Bronchial epithelial cell (primary cell): ENCODE measurements at regions not wholly inside any gene's neighbourhood (a gene's known extent, or its start where the extent isn't known, plus 50 kb on each side); places are given as distances from the start of the nearest gene placed in this dataset.
"Not testable (repeated sequence)": the region's sequence is repeated elsewhere in the genome, so short reads cannot be mapped to it uniquely, and the experiment has no call there.

Experiments
- DNase-seq: peaks from one replicate; pipeline ENCODE4 v3.0.0-alpha.2; 2010; ENCODE audit warnings: low read depth
- FAIRE-seq: peaks from 2 replicates; lab custom pipeline; 2011; peaks lifted over from hg19 to GRCh38; lab: Jason Lieb, UNC
- H3K27me3 ChIP-seq: 2 replicates; pipeline ENCODE4 v1.5.1; 2011; ENCODE audit warnings: low read length; ENCODE audit not compliant: control insufficient read depth, insufficient read depth
- H3K36me3 ChIP-seq: 2 replicates; pipeline ENCODE4 v1.5.1; 2011; ENCODE audit warnings: low read length; ENCODE audit not compliant: control insufficient read depth, insufficient read depth
- H3K4me3 ChIP-seq: 2 replicates; pipeline ENCODE4 v1.5.1; 2011; ENCODE audit warnings: mild to moderate bottlenecking, low read depth, low read length, control low read depth
- CTCF ChIP-seq: IDR thresholded peaks from 2 replicates; pipeline ENCODE4 v1.5.1; 2011; ENCODE audit warnings: mild to moderate bottlenecking, moderate library complexity, low read length, control low read depth, inconsistent platforms; ENCODE audit not compliant: insufficient read depth, severe bottlenecking

- FAIRE-seq: no peak
- no peak for TF ChIP-seq CTCF
- Histone ChIP-seq H3K27me3 (no peaks in the 10 kb centered on the region), H3K36me3 (no peaks in the 10 kb centered on the region), H3K4me3 (no peak overlapping the region)
- DNase-seq: no peak
Measured at GRCh38 chr3:95227092-95227491, 1164.2 kb downstream of the NSUN3 start.

GRCh38 chr3:95228416-95228815, 1165.6 kb downstream of the NSUN3 start:
- Histone ChIP-seq H3K27me3 (no peaks in the 10 kb centered on the region), H3K36me3 (no peaks in the 10 kb centered on the region), H3K4me3 (no peak overlapping the region)
- DNase-seq: peak; percentile 1
- FAIRE-seq: no peak
- TF ChIP-seq CTCF: no peak

GRCh38 chr3:95235916-95236315, 1173.1 kb downstream of the NSUN3 start:
- DNase-seq: peak; percentile 11
- H3K36me3 ChIP-seq: no peaks in the 10 kb centered on the region
- H3K4me3 ChIP-seq: no peak overlapping the region
- TF ChIP-seq CTCF: no peak
- H3K27me3 ChIP-seq: no peaks in the 10 kb centered on the region
- no peak for FAIRE-seq

- no peaks in the 10 kb centered on the region for H3K27me3 ChIP-seq
- FAIRE-seq (no peak), DNase-seq (no peak)
- H3K4me3 ChIP-seq: no peak overlapping the region
- no peak for TF ChIP-seq CTCF
- no peaks in the 10 kb centered on the region for H3K36me3 ChIP-seq
Measured at GRCh38 chr3:95237783-95238182, 1174.9 kb downstream of the NSUN3 start.

- Histone ChIP-seq H3K4me3 (no peak overlapping the region), H3K36me3 (no peaks in the 10 kb centered on the region), H3K27me3 (no peaks in the 10 kb centered on the region)
- no peak for DNase-seq
- no peak for TF ChIP-seq CTCF
- FAIRE-seq: no peak
Measured at GRCh38 chr3:95240395-95240794, 1177.5 kb downstream of the NSUN3 start.

GRCh38 chr3:95241256-95241655, 1178.4 kb downstream of the NSUN3 start:
- not testable (repeated sequence) for H3K27me3 ChIP-seq, H3K4me3 ChIP-seq, H3K36me3 ChIP-seq, DNase-seq, FAIRE-seq

- Histone ChIP-seq H3K27me3 (no peaks in the 10 kb centered on the region), H3K36me3 (no peaks in the 10 kb centered on the region), H3K4me3 (no peak overlapping the region)
- no peak for FAIRE-seq
- no peak for TF ChIP-seq CTCF
- DNase-seq: no peak
Measured at GRCh38 chr3:95246413-95246812, 1183.6 kb downstream of the NSUN3 start.
